Astrocyte of the spinal cord (primary cell): ENCODE measurements at regions not wholly inside any gene's neighbourhood (a gene's known extent, or its start where the extent isn't known, plus 50 kb on each side); places are given as distances from the start of the nearest gene placed in this dataset.

ENCODE experiments used
- DNase-seq: peaks from one replicate; pipeline ENCODE4 v3.0.0; 2011; ENCODE audit warnings: low read depth, low spot score
- H3K4me3 ChIP-seq: 2 replicates; pipeline ENCODE4 v1.5.1; 2011; ENCODE audit warnings: low read depth, mild to moderate bottlenecking, low read length, moderate library complexity
- in situ Hi-C: cut with HindIII; loops from 2 replicates; pipeline ENCODE4 v1.10.0; 2017; ENCODE audit warnings: low sequenced_read_pairs
- TF ChIP-seq, protein P1 (sequence below): IDR thresholded peaks from 2 replicates; pipeline ENCODE4 v1.5.1; 2012; ENCODE audit warnings: low read depth, mild to moderate bottlenecking, low read length, inconsistent platforms

DNA sequence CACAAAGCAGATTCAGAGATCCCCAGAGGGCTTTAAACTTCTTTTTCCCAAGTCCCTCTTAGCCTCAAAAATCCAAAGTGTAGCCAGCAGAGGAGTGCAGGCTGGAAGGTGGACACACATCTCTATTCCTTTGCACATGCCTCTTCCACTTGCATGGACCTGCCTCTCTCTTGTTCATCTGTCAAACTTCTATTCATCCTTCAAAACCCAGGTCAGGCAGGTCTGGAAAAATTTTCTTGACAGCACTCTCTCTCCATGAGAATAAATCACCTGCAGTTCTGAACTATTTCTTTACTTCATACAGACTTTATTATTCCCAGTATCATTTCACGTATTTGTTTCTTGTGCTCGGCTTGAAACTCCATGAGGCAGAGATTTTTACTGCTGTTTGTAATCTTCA, 127.5 kb downstream of the SS18 start:
- no peak overlapping the region for H3K4me3 ChIP-seq
- in situ Hi-C loops = no loop called here
- TF ChIP-seq, protein P1, sequence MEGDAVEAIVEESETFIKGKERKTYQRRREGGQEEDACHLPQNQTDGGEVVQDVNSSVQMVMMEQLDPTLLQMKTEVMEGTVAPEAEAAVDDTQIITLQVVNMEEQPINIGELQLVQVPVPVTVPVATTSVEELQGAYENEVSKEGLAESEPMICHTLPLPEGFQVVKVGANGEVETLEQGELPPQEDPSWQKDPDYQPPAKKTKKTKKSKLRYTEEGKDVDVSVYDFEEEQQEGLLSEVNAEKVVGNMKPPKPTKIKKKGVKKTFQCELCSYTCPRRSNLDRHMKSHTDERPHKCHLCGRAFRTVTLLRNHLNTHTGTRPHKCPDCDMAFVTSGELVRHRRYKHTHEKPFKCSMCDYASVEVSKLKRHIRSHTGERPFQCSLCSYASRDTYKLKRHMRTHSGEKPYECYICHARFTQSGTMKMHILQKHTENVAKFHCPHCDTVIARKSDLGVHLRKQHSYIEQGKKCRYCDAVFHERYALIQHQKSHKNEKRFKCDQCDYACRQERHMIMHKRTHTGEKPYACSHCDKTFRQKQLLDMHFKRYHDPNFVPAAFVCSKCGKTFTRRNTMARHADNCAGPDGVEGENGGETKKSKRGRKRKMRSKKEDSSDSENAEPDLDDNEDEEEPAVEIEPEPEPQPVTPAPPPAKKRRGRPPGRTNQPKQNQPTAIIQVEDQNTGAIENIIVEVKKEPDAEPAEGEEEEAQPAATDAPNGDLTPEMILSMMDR = no peak
- no peak for DNase-seq

GRCh38 chr18:25962176-25962575, 128.2 kb downstream of the SS18 start:
- TF ChIP-seq, protein P1 = no peak
- DNase-seq = no peak
- in situ Hi-C loops = no loop called here
- no peak overlapping the region for H3K4me3 ChIP-seq

- in situ Hi-C loops = no loop called here
- TF ChIP-seq, protein P1 = no peak
- H3K4me3 ChIP-seq = no peak overlapping the region
- DNase-seq = no peak
Observed at GRCh38 chr18:25957017-25957416, 133.4 kb downstream of the SS18 start.

DNA sequence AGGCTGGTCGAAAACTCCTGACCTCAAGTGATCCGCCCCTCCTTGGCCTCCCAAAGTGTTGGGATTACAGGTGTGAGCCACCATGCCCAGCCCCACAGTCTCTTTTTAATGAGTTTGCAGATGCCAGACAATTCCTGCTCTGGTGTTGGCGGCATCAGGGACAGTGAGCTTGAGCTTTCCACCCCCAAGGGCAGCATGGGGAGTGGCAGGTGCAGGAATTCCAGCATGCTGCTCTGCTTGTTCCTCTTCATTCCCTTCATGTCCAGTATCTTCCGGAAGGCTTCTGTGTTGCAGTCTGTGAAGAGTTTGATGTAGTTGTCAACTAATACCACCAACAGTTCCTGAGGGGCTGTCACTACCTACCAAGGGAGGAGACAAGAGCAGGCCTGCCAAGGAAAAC, 137.3 kb downstream of the SS18 start:
- in situ Hi-C loops = no loop called here
- TF ChIP-seq, protein P1 = no peak
- H3K4me3 ChIP-seq = no peak overlapping the region
- no peak for DNase-seq

- TF ChIP-seq, protein P1 = no peak
- in situ Hi-C loops = no loop called here
- DNase-seq = no peak
- H3K4me3 ChIP-seq = no peak overlapping the region
Observed at GRCh38 chr18:25950321-25950720, 140.1 kb downstream of the SS18 start.

DNA sequence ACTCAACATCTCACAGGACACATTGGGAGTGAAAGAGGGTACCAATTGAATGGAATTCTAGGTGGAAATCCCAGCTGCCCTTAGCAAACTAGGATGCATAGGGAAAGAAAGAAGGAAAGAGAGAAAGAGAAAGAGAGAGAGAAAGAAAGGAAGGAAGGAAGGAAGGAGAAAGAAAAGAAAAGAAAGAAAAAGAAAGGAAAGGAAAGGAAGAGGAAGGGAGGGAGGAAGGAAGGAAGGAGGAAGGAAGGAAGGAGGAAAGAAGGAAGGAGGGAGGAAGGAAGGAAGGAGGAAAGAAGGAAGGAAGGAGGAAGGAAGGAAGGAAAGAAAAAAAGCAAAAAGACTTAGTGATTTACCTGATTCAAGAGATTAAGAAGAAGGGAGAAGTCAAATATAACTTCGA, 143.9 kb downstream of the SS18 start:
- no peak overlapping the region for H3K4me3 ChIP-seq
- DNase-seq = no peak
- TF ChIP-seq, protein P1 = no peak
- in situ Hi-C loops = no loop called here

DNA sequence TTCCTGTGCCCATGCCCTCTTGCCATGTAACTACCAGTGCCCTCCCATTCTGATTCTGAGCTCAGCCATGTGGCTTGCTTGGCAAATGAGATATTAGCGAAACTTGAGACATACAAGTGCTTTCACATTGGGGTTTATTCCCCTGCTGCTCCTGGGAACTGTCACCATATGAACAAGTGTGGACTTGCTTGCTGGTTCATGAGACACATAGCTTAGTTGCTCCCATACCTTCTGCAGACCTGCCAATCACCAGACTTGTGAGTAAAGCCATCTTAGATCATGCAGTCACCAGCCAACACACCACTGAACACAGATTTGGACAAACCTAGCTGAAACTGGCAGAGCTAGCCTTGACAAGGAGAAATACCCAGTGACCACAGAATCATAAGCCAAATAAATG, 155.1 kb downstream of the SS18 start:
- TF ChIP-seq, protein P1 = no peak
- H3K4me3 ChIP-seq = no peak overlapping the region
- in situ Hi-C loops = no loop called here
- no peak for DNase-seq
